ENCODE measurements at regions not wholly inside any gene's neighbourhood (a gene's known extent, or its start where the extent isn't known, plus 50 kb on each side); places are given as distances from the start of the nearest gene placed in this dataset.
A peak's percentile ranks its signal among the peaks of the same experiment; 100 is the strongest.

GRCh38 chr3:182214416-182214815 lies 502.7 kb downstream of the SOX2 start:
- no peak for DNase-seq (ENCODE audit: low spot score)

- no peak for DNase-seq (ENCODE audit: low spot score)
Measured at GRCh38 chr3:182215881-182216280, 504.2 kb downstream of the SOX2 start.

GRCh38 chr3:182216311-182216970 lies 504.7 kb downstream of the SOX2 start:
- no peak for DNase-seq (ENCODE audit: low spot score)

- DNase-seq (ENCODE audit: low spot score) = no peak
Measured at GRCh38 chr3:182220013-182220412, 508.3 kb downstream of the SOX2 start.

GRCh38 chr3:182220471-182220870 lies 508.7 kb downstream of the SOX2 start:
- DNase-seq (ENCODE audit: low spot score) = no peak

GRCh38 chr3:182226995-182227394 lies 515.3 kb downstream of the SOX2 start:
- no peak for DNase-seq (ENCODE audit: low spot score)

GRCh38 chr3:182233405-182233804 lies 521.7 kb downstream of the SOX2 start:
- DNase-seq (ENCODE audit: low spot score) = no peak

GRCh38 chr3:182233957-182234356 lies 522.2 kb downstream of the SOX2 start:
- no peak for DNase-seq (ENCODE audit: low spot score)

- DNase-seq (ENCODE audit: low spot score) = no peak
Measured at GRCh38 chr3:182234881-182235280, 523.2 kb downstream of the SOX2 start.

GRCh38 chr3:182235504-182235903 lies 523.8 kb downstream of the SOX2 start:
- no peak for DNase-seq (ENCODE audit: low spot score)

GRCh38 chr3:182238126-182238525 lies 526.4 kb downstream of the SOX2 start:
- DNase-seq (ENCODE audit: low spot score) = no peak

GRCh38 chr3:182239316-182239715 lies 527.6 kb downstream of the SOX2 start:
- DNase-seq (ENCODE audit: low spot score) = no peak

- DNase-seq (ENCODE audit: low spot score) = no peak
Measured at GRCh38 chr3:182240474-182240873, 528.7 kb downstream of the SOX2 start.

GRCh38 chr3:182241196-182241765 lies 529.6 kb downstream of the SOX2 start:
- DNase-seq (ENCODE audit: low spot score) = no peak

- DNase-seq (ENCODE audit: low spot score) = no peak
Measured at GRCh38 chr3:182241766-182242488, 530.2 kb downstream of the SOX2 start.

- DNase-seq (ENCODE audit: low spot score) = no peak
Measured at GRCh38 chr3:182242489-182242942, 530.8 kb downstream of the SOX2 start.

GRCh38 chr3:182243625-182244024 lies 531.9 kb downstream of the SOX2 start:
- no peak for DNase-seq (ENCODE audit: low spot score)

GRCh38 chr3:182244222-182244971 lies 532.7 kb downstream of the SOX2 start:
- DNase-seq (ENCODE audit: low spot score) = no peak

GRCh38 chr3:182245059-182245458 lies 533.3 kb downstream of the SOX2 start:
- DNase-seq (ENCODE audit: low spot score) = no peak

- DNase-seq (ENCODE audit: low spot score) = no peak
Measured at GRCh38 chr3:182246870-182247269, 535.1 kb downstream of the SOX2 start.

- peak; percentile 51 for DNase-seq (ENCODE audit: low spot score)
Measured at GRCh38 chr3:182248349-182248880, 536.7 kb downstream of the SOX2 start.

- no peak for DNase-seq (ENCODE audit: low spot score)
Measured at GRCh38 chr3:182252802-182253201, 540.5 kb upstream of the ATP11B start.

Data from NAMALWA (cell line).